GM23338 (cell line): ENCODE measurements at regions not wholly inside any gene's neighbourhood (a gene's known extent, or its start where the extent isn't known, plus 50 kb on each side); places are given as distances from the start of the nearest gene placed in this dataset.

Experiments
- ATAC-seq: fragments of 200-7000 bp; cut with Tn5 transposase; 3 replicates; pipeline ENCODE4 v1.9.1; 2020
- DNase-seq: peaks from one replicate; pipeline ENCODE4 v3.0.0-alpha.2; 2015; ENCODE audit warnings: low spot score
- H2AFZ ChIP-seq: fragments of 200-600 bp; sonication (generic); 2 replicates; pipeline ENCODE4 v1.8.0; 2016; ENCODE audit warnings: antibody characterized with exemption, mild to moderate bottlenecking, moderate library complexity
- H3F3A ChIP-seq: fragments of 200-600 bp; sonication (generic); replicated peaks from 2 replicates; pipeline ENCODE4 v1.8.0; 2017; ENCODE audit warnings: antibody characterized with exemption, mixed run types, low read depth
- H3K27ac ChIP-seq: fragments of 200-600 bp; sonication (generic); 2 replicates; pipeline ENCODE4 v1.6.1; 2016; ENCODE audit warnings: low read depth
- H3K27me3 ChIP-seq: fragments of 200-600 bp; sonication (generic); 2 replicates; pipeline ENCODE4 v1.8.0; 2016; ENCODE audit warnings: mild to moderate bottlenecking, mixed run types, moderate library complexity; ENCODE audit not compliant: insufficient read depth
- H3K36me3 ChIP-seq: fragments of 200-600 bp; sonication (generic); 2 replicates; pipeline ENCODE4 v1.8.0; 2016; ENCODE audit warnings: mild to moderate bottlenecking; ENCODE audit not compliant: insufficient read depth
- H3K4me1 ChIP-seq: fragments of 200-600 bp; sonication (generic); 2 replicates; pipeline ENCODE4 v1.8.0; 2016; ENCODE audit warnings: mild to moderate bottlenecking, moderate library complexity; ENCODE audit not compliant: insufficient read depth
- H3K4me2 ChIP-seq: fragments of 200-600 bp; sonication (generic); 2 replicates; pipeline ENCODE4 v1.7.1; 2017; ENCODE audit warnings: mixed run types
- H3K4me3 ChIP-seq: fragments of 200-600 bp; sonication (generic); 2 replicates; pipeline ENCODE4 v1.6.1; 2016; ENCODE audit warnings: mixed run types
- H3K79me2 ChIP-seq: fragments of 200-600 bp; sonication (generic); replicated peaks from 2 replicates; pipeline ENCODE4 v1.8.0; 2017; ENCODE audit warnings: mild to moderate bottlenecking; ENCODE audit not compliant: insufficient read depth
- H3K9me2 ChIP-seq: fragments of 200-600 bp; sonication (generic); 2 replicates; pipeline ENCODE4 v1.8.0; 2017; ENCODE audit not compliant: insufficient read depth
- H4K20me1 ChIP-seq: fragments of 200-600 bp; sonication (generic); replicated peaks from 2 replicates; pipeline ENCODE4 v1.8.0; 2017; ENCODE audit warnings: mild to moderate bottlenecking; ENCODE audit not compliant: insufficient read depth
- H3K27ac Mint-ChIP-seq: 2 replicates; pipeline ENCODE4 v1.8.0; 2020; ENCODE audit warnings: inconsistent platforms, mild to moderate bottlenecking, moderate library complexity, mixed read lengths
- H3K27me3 Mint-ChIP-seq: 3 replicates; pipeline ENCODE4 v1.8.0; 2022; ENCODE audit warnings: low read depth, mild to moderate bottlenecking, moderate library complexity, mixed read lengths, inconsistent platforms; ENCODE audit not compliant: insufficient read depth, poor library complexity
- H3K36me3 Mint-ChIP-seq: 3 replicates; pipeline ENCODE4 v1.8.0; 2021; ENCODE audit warnings: low read depth, mild to moderate bottlenecking, inconsistent platforms, moderate library complexity, mixed read lengths
- H3K4me1 Mint-ChIP-seq: 3 replicates; pipeline ENCODE4 v1.8.0; 2020; ENCODE audit warnings: mild to moderate bottlenecking, inconsistent platforms, mixed read lengths
- H3K4me3 Mint-ChIP-seq: 3 replicates; pipeline ENCODE4 v1.8.0; 2021; ENCODE audit warnings: moderate library complexity, mild to moderate bottlenecking, inconsistent platforms, mixed read lengths
- H3K9me3 Mint-ChIP-seq: 3 replicates; pipeline ENCODE4 v1.8.0; 2020; ENCODE audit warnings: moderate library complexity, mild to moderate bottlenecking, inconsistent platforms, mixed read lengths
- CREB1 ChIP-seq: fragments of 250-450 bp; sonication (Bioruptor Pico); IDR thresholded peaks from 2 replicates; pipeline ENCODE4 v1.5.0; 2020; ENCODE audit warnings: low read depth, mild to moderate bottlenecking, moderate library complexity
- EZH2 ChIP-seq: fragments of 200-600 bp; sonication (generic); IDR thresholded peaks from one replicate; pipeline ENCODE4 v1.8.0; 2017; ENCODE audit warnings: antibody characterized with exemption, mild to moderate bottlenecking, low read depth; ENCODE audit not compliant: unreplicated experiment
- EZH2phosphoT487 ChIP-seq: fragments of 200-600 bp; sonication (generic); IDR thresholded peaks from one replicate; pipeline ENCODE4 v1.8.1; 2018; ENCODE audit warnings: antibody characterized with exemption; ENCODE audit not compliant: unreplicated experiment
- JUNB ChIP-seq: IDR thresholded peaks from one replicate; pipeline ENCODE4 v1.6.1; 2016; ENCODE audit warnings: antibody characterized with exemption; ENCODE audit not compliant: unreplicated experiment
- NANOG ChIP-seq: IDR thresholded peaks from 2 replicates; pipeline ENCODE4 v1.6.1; 2016; ENCODE audit warnings: antibody characterized with exemption, borderline replicate concordance
- POLR2AphosphoS5 ChIP-seq: IDR thresholded peaks from 2 replicates; pipeline ENCODE4 v1.6.1; 2016; ENCODE audit warnings: antibody characterized with exemption, low read depth
- STAT1 ChIP-seq: IDR thresholded peaks from one replicate; pipeline ENCODE4 v1.6.1; 2016; ENCODE audit warnings: antibody characterized with exemption; ENCODE audit not compliant: unreplicated experiment
- ZNF114 ChIP-seq: fragments of 250-450 bp; sonication (Bioruptor Pico); IDR thresholded peaks from 2 replicates; pipeline ENCODE4 v1.5.0; 2020; ENCODE audit warnings: mild to moderate bottlenecking, moderate library complexity
- ZNF331 ChIP-seq: fragments of 250-450 bp; sonication (Bioruptor Pico); IDR thresholded peaks from 2 replicates; pipeline ENCODE4 v1.5.0; 2020; ENCODE audit warnings: low read depth, mild to moderate bottlenecking, moderate library complexity
- TF ChIP-seq, protein P1 (sequence below): fragments of 250-450 bp; sonication (Bioruptor Pico); IDR thresholded peaks from 2 replicates; pipeline ENCODE4 v1.5.0; 2020; ENCODE audit warnings: mild to moderate bottlenecking, moderate library complexity
- TF ChIP-seq, protein P2 (sequence below): IDR thresholded peaks from one replicate; pipeline ENCODE4 v1.6.1; 2018; ENCODE audit warnings: antibody characterized with exemption; ENCODE audit not compliant: unreplicated experiment
- TF ChIP-seq, protein P3 (sequence below): IDR thresholded peaks from 2 replicates; pipeline ENCODE4 v1.6.1; 2016; ENCODE audit warnings: antibody characterized with exemption

DNA sequence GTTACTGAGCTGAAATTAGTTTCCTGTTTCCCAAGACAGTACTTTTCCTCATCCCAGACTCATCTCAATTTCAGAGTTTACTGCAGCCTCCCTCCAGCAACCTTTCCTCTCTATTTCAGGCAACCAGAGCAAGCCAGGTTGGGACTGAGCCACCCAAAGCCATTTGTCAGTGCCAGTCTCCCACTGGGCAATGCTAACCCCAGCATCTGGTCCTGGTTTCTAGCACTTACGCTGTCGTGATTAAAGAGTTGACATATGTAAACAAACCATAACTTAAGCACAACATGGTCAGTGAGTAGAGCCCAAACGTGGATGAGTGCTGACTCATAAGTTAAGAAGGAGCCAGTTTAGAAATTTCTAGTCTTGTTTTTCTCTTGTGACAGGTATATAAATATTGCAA lies 119.6 kb upstream of the BLID start:
- DNase-seq (no peak), ATAC-seq (no peak)
- Histone ChIP-seq H3K4me3 (no peak overlapping the region), H3K36me3 (no peaks in the 10 kb centered on the region), H3K4me2 (no peak overlapping the region), H4K20me1 (no peaks in the 10 kb centered on the region), H3K27me3 (no peaks in the 10 kb centered on the region), H3K9me2 (peaks cover 11% of the 10 kb centered on the region), H3K79me2 (no peaks in the 10 kb centered on the region), H3K4me1 (peaks cover 8% of the 10 kb centered on the region), H3K27ac (no peak overlapping the region), H2AFZ (no peak overlapping the region), H3F3A (no peaks in the 10 kb centered on the region)
- Mint-ChIP-seq H3K4me1 (no peaks in the 10 kb centered on the region), H3K36me3 (no peaks in the 10 kb centered on the region), H3K27ac (no peak overlapping the region), H3K4me3 (no peak overlapping the region), H3K9me3 (no peaks in the 10 kb centered on the region; the same call in 2 of the 3 replicates), H3K27me3 (no peaks in the 10 kb centered on the region)
- TF ChIP-seq, protein P1, sequence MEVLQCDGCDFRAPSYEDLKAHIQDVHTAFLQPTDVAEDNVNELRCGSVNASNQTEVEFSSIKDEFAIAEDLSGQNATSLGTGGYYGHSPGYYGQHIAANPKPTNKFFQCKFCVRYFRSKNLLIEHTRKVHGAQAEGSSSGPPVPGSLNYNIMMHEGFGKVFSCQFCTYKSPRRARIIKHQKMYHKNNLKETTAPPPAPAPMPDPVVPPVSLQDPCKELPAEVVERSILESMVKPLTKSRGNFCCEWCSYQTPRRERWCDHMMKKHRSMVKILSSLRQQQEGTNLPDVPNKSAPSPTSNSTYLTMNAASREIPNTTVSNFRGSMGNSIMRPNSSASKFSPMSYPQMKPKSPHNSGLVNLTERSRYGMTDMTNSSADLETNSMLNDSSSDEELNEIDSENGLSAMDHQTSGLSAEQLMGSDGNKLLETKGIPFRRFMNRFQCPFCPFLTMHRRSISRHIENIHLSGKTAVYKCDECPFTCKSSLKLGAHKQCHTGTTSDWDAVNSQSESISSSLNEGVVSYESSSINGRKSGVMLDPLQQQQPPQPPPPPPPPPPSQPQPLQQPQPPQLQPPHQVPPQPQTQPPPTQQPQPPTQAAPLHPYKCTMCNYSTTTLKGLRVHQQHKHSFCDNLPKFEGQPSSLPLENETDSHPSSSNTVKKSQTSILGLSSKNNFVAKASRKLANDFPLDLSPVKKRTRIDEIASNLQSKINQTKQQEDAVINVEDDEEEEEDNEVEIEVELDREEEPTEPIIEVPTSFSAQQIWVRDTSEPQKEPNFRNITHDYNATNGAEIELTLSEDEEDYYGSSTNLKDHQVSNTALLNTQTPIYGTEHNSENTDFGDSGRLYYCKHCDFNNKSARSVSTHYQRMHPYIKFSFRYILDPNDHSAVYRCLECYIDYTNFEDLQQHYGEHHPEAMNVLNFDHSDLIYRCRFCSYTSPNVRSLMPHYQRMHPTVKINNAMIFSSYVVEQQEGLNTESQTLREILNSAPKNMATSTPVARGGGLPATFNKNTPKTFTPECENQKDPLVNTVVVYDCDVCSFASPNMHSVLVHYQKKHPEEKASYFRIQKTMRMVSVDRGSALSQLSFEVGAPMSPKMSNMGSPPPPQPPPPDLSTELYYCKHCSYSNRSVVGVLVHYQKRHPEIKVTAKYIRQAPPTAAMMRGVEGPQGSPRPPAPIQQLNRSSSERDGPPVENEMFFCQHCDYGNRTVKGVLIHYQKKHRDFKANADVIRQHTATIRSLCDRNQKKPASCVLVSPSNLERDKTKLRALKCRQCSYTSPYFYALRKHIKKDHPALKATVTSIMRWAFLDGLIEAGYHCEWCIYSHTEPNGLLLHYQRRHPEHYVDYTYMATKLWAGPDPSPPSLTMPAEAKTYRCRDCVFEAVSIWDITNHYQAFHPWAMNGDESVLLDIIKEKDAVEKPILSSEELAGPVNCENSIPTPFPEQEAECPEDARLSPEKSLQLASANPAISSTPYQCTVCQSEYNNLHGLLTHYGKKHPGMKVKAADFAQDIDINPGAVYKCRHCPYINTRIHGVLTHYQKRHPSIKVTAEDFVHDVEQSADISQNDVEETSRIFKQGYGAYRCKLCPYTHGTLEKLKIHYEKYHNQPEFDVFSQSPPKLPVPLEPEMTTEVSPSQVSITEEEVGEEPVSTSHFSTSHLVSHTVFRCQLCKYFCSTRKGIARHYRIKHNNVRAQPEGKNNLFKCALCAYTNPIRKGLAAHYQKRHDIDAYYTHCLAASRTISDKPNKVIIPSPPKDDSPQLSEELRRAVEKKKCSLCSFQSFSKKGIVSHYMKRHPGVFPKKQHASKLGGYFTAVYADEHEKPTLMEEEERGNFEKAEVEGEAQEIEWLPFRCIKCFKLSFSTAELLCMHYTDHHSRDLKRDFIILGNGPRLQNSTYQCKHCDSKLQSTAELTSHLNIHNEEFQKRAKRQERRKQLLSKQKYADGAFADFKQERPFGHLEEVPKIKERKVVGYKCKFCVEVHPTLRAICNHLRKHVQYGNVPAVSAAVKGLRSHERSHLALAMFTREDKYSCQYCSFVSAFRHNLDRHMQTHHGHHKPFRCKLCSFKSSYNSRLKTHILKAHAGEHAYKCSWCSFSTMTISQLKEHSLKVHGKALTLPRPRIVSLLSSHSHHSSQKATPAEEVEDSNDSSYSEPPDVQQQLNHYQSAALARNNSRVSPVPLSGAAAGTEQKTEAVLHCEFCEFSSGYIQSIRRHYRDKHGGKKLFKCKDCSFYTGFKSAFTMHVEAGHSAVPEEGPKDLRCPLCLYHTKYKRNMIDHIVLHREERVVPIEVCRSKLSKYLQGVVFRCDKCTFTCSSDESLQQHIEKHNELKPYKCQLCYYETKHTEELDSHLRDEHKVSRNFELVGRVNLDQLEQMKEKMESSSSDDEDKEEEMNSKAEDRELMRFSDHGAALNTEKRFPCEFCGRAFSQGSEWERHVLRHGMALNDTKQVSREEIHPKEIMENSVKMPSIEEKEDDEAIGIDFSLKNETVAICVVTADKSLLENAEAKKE (CRISPR knock-in tag): no peak
- TF ChIP-seq, protein P2, sequence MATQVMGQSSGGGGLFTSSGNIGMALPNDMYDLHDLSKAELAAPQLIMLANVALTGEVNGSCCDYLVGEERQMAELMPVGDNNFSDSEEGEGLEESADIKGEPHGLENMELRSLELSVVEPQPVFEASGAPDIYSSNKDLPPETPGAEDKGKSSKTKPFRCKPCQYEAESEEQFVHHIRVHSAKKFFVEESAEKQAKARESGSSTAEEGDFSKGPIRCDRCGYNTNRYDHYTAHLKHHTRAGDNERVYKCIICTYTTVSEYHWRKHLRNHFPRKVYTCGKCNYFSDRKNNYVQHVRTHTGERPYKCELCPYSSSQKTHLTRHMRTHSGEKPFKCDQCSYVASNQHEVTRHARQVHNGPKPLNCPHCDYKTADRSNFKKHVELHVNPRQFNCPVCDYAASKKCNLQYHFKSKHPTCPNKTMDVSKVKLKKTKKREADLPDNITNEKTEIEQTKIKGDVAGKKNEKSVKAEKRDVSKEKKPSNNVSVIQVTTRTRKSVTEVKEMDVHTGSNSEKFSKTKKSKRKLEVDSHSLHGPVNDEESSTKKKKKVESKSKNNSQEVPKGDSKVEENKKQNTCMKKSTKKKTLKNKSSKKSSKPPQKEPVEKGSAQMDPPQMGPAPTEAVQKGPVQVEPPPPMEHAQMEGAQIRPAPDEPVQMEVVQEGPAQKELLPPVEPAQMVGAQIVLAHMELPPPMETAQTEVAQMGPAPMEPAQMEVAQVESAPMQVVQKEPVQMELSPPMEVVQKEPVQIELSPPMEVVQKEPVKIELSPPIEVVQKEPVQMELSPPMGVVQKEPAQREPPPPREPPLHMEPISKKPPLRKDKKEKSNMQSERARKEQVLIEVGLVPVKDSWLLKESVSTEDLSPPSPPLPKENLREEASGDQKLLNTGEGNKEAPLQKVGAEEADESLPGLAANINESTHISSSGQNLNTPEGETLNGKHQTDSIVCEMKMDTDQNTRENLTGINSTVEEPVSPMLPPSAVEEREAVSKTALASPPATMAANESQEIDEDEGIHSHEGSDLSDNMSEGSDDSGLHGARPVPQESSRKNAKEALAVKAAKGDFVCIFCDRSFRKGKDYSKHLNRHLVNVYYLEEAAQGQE: no peak
- TF ChIP-seq NANOG (no peak), ZNF331 (CRISPR knock-in tag) (no peak), STAT1 (no peak), ZNF114 (CRISPR knock-in tag) (no peak), CREB1 (CRISPR knock-in tag) (no peak), POLR2AphosphoS5 (no peak), EZH2 (no peak), JUNB (no peak), EZH2phosphoT487 (no peak)
- TF ChIP-seq, protein P3, sequence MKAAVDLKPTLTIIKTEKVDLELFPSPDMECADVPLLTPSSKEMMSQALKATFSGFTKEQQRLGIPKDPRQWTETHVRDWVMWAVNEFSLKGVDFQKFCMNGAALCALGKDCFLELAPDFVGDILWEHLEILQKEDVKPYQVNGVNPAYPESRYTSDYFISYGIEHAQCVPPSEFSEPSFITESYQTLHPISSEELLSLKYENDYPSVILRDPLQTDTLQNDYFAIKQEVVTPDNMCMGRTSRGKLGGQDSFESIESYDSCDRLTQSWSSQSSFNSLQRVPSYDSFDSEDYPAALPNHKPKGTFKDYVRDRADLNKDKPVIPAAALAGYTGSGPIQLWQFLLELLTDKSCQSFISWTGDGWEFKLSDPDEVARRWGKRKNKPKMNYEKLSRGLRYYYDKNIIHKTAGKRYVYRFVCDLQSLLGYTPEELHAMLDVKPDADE: no peak
